GF-D8 (cell line): ENCODE measurements at regions not wholly inside any gene's neighbourhood (a gene's known extent, or its start where the extent isn't known, plus 50 kb on each side); places are given as distances from the start of the nearest gene placed in this dataset.

Experiments used
- DNase-seq: peaks from one replicate; lab custom pipeline; 2025; lab: John Stamatoyannopoulos, UW

DNA sequence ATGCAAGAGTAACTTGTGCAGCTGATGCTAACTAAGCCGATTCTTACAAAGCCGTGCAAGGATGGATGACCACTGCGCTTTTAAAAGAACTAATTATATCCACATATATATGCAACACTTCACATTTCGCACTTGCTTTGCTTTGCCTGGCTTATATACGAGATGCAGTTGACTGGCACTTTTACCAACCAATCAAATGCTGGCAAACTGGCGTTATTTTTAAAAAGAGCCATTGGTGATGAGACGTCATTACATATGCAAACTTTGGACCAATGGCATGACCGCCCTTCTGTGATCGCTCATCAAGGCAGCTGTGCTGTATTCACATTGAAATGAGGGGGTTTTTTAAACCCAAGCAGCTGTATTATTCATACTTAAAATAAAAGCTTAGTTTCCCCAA lies 1147.7 kb upstream of the WWC1 start:
- no peak for DNase-seq

DNA sequence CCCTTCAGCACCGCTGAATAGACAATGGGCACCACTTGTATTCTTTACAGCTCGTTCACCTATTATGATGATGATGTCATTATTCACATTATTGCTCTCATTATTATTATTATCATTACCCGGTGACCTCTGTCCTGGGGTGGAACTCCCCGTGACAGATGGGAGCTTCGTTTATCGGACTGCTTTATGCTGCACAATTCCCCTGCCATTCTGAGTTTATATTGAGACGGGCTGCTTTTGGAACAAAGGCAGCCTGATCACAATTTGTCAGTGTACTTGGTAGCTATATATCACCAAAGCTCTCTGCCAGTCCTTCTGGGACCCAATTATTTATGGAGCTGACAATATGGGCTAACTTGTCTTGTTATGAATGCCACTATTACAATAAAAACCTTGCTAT lies 1145.6 kb upstream of the WWC1 start:
- no peak for DNase-seq

DNA sequence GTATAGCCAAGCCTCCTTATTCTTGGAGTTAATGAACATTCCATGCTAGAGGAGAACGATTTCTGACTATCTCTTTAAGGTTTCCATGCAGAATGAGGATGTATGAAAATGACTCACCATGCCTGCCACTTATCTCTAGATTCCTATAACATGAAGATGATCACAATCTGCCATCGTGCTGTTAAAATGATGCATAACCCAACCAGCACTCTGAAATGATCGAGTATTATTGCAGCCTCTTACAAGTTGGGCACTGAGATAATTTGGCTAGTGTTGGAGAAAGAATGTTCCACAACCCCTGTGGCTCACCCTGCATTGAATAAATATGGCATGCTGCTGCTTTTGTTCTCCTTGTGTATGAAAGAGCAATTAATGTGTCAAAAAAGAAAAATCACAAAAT lies 1143.6 kb upstream of the WWC1 start:
- no peak for DNase-seq

DNA sequence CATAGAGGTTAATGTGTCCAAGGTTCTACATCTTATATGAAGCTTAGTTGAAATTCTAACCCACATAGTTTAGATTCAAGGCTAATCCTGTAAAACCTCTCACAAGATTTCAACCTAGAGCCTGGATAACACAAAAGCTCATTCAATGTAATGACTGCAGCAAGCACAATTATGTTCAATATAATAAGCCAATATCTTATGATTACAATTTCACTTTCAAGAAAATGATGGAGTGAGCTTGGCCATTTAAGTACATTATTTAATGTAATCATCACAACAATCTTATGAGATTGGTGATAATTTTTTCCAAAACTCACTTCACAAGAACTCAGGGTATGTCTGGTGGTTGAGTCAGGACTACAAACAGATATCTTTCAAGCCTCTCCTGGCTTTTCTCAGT lies 1140.8 kb upstream of the WWC1 start:
- DNase-seq = no peak

DNA sequence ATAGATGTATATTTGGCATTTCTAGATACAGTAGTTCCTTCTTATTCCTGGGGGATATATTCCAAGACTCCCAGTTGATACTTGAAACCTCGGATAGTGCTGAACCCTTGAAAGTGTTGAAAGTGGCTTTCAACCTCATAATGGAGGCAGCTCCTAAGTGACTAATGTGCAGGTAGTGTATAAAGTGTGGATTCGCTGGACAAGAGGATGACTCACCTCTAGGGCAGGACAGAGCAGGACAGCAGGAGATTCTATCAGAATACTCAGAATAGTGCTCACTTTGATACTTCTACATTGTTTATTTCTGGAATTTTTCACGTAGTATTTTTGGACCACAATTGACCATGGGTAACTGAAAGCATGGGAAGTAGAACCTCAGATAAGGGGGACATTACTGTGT lies 1138.9 kb upstream of the WWC1 start:
- no peak for DNase-seq

DNA sequence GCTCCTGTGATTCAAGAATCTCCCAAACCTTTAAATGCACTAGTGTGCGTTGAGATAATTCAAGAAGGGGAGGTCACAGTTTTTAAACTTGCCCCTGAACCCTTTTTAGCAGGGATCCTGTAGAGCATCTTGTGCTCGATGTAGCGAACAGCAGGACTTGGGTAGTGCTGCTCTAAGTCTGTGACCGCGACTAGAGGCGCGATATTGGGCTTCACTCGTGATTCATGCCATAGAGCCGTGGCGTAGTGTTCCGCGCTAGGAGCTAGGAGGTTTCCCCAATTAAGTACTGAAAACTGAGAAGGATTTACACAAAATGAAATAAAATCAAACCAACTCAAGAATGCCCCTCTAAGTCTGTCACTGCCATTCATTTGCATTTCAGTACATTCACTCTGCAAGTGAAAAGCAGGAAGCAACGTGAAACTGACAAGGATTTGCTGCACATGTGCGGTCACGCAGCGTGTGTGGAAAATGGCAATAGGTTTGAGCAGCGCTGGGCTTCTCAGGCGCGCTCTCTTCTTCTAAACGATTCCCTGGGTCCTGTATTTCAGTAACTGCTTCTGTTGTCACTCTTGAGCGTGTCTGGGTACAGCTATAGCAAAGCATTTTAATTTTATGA lies 1135.9 kb upstream of the WWC1 start:
- DNase-seq = no peak

DNA sequence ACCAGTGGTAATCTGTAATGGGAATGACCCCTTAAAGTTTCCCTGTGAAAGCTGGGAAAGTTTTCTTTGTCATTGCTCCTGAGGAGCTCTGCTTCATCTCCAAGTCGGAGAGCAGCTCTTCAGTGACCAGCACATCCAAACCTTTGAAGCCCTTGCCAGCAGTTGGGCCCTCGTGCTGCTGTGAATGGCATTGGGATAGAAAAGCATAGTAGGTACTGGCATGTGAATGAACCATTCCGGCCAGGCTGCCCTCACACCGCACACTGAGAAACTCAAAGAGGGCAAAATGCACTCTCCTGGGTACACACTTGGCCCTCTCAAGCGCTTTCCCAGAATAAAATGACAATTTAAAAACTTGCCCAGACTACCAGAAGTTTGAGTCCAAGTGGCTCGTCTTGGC lies 1135.0 kb upstream of the WWC1 start:
- no peak for DNase-seq

DNA sequence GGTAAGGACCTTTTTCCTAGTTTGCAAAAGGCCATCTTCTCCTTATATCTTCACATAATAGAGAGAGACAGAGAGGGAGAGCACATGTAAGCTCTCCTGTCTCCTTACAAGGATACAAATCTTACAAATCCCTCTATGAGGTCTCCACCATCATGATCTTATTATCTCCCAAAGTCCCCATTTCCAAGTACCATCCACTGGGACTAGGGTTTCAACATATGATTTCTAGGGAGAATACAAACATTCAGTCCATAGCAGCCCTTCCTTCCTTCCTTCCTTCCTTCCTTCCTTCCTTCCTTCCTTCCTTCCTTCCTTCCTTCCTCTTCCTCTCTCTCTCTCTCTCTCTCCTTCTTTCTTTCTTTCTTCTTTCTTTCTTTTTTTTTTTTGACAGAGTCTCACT lies 1132.9 kb upstream of the WWC1 start:
- no peak for DNase-seq

DNA sequence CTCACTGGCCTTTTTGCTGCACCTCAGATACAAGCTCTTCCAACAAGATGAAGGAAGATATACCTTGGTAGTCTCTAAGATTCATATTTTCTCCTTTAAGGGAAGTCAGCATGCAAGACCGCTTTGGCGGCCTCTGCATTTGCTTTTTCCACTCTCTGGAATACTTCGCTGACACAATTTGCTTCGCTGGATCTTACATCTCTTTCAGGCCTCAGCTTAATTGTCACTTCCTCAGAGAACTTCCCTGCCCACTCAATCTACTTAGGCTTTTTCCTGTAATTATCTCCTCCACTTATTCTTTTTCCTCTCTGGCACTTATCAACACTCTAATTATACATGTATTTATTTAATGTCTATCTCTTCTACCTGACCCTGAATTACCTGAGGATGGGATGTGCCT lies 1131.1 kb upstream of the WWC1 start:
- DNase-seq = no peak

DNA sequence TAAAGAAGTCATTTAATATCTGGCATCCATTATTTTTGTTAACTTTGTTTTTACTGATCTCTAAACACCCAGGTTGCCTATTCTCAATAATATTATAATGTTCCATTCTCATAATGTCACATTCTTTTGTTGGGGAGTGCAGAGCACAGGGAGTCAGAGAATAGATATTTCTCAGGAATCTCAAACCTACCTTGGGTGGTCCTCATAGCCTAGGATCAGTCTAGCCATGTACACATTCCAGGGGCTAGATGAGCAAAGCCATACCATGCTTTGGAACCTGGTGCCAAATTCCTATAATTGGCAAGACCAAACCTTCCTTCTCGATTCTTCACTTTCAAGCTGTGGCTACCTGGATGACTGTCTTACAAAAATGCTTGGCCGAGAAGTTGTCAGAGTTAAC lies 1124.7 kb upstream of the WWC1 start:
- no peak for DNase-seq

DNA sequence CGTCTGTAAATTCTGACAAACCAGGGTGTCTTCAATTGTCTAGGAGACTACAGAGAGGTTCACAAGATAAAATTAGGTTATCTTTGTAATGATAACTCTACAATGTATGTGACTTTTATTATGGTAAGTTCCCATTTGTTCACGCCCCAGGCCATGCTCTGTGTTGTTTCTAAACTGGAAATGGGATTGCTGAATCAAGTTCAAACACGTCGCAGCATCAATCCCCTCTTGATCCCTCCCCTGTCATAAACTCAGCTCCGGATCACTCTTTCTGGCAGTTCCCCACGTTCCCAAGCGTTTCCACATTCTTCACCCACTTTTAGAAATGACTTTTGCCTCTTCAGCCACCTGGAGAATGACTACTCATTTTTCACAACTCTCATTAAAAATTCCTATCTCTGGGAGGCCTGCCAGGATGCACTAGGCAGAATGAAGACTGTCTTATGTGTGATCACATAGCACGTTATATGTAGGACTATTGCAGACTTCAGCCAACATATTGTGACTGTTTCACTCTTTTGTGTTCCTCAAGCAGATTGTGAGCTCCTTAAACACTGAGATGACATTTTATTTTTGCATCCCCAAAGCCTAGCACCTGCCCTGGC lies 1124.2 kb upstream of the WWC1 start:
- DNase-seq = no peak

DNA sequence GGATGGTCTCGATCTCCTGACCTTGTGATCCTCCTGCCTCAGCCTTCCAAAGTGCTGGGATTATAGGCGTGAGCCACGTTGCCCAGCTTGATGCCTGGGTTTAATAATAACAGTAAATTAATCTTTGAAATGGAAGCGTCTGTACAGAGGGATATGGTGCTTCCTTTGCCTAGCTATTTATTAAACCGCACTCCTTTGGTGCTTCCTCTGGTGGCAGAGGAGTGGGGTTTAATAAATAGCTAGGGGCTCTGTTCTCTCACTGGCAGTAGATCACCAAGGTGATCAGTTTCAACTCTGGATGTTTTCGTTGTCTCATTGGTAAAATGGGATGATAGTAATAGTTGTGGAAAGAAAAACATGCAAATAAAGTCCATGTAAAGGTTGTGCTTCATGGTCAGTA lies 1122.5 kb upstream of the WWC1 start:
- DNase-seq = no peak

DNA sequence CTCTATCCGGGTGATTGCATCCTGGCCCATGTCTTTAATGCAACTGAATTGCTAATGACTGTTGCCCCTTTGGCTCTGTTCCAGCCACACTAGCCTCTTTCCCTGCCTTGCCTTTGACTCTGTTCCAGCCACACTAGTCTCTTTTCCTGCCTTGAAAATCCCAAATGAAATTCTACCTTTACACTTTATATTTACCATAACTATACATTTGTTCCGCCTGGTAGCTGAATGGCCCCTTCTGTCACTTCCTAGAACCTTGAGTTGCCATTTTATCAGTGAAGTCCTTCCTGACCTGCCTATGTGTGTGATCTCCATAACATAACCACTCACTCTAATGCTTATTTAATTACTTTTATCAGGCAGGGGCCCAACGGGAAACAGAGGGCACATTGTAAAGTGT lies 1120.4 kb upstream of the WWC1 start:
- no peak for DNase-seq

DNA sequence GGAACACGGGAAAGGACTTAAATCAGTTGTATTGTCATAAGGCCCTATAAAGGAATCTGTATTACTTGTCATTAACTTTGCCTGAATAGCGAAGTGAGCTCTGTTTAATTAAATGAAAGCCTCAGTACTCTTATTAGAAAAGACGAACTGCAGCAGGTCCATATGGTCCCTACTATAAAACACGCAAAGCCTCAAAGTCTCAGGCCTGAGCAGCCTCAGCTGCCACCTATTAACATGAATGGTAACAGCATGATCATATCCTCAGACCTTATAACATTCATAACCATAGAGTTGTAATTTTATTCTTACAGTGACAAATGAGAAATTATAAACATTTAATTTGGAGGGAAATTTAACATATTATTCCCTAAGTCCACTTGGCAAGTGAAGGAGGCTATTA lies 1113.7 kb upstream of the WWC1 start:
- DNase-seq = no peak

DNA sequence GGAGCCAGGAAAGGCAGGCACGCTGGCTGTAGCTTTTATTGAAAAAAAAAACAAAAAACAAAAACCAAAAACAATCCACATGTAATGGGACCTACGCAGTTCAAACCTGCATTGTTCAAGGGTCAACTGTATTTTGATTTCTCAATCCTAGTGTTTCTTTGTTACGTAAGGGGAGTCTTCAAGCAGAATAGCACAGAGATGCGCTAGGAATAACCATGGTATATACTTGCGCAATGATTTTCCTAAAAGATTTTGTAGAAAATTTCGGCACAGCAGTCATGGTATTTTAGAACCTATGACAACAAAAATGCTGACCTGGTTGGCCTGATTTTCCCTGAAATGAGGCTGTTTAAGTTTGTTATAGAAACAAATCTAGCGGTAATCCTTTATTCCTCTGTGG lies 1110.5 kb upstream of the WWC1 start:
- no peak for DNase-seq

DNA sequence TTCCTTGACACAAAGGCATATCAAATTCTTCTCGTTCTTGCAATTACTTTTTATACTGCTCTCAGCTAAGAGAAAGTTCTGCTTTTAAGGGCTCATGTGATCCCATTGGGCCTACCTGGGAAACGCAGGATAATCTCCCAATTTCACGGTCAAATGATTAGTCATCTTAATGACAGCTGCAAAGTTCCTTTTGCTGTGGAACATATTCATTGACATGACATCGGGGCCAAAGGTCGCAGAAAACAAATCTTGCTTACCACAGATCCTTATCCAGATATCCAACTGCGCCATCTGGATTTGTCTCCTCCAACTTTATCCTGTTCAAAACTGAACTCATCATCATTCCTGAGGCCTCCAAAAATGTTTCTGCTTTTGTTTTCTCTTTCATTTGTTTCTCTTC lies 1085.6 kb upstream of the WWC1 start:
- DNase-seq = no peak

DNA sequence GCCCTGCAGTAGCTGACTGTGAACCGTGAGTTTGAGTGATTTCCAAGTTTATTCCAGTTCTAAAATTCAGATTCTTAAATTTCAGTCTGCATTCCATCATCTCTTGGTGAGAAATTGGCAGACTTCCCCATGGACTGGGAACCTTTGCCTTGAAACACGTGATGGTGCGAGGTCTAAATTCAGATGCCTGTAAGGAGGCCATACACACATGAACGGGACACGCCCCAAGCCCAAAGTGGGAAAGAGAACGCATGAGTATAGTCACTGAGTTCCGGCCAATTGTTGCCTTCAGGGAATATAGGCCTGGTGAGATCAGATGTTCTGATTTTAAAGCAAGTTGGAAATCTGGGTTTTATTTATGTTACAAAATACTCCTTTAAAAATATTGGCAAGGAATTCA lies 1084.4 kb upstream of the WWC1 start:
- DNase-seq = no peak

DNA sequence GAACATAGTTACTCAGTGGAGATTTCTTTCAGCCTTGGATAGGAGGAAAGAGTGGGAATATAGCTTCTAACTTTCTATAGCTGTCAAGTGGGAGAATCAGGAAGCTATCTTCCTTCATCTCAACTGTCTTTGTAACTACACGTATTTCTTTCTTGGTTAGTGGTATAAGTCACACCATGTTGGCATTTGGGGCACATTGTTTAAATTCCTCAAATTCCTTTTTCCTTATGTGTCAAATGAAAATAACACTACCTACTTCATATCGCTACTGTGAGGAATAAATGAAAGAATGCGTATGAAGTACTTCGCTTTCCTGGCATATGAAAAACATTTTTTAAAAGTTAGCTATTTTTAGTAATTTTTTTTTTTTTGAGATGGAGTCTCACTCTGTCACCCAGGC lies 1082.5 kb upstream of the WWC1 start:
- no peak for DNase-seq

DNA sequence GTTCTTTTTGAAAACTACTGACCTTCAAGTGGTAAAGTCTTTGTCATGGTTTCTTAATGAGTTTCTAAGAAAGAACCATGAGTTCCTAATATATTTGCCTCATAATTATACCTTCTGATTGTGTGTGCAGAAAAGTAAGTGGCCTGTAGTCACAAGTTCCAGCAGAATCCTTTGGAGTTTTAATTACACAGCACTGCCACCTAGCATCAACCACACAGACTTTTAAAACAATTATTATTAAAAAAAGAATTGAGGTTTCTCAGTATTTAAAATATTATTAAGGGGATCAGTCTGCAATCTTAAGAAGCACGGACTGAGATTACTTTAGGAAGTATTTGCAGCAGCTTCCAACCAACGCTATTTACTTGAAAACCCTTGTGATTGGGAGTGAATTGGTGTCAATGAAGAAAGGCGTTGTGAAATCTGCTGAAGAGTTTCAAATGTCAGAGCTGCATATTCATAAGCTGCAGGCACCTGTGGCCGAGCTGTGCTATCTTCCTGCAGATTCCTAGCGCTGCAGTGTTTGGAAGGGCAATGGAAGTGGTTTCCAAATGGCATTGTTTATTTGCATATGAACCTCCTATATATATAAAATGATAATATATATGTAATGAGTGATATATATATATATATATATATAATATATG lies 1074.2 kb upstream of the WWC1 start:
- no peak for DNase-seq

DNA sequence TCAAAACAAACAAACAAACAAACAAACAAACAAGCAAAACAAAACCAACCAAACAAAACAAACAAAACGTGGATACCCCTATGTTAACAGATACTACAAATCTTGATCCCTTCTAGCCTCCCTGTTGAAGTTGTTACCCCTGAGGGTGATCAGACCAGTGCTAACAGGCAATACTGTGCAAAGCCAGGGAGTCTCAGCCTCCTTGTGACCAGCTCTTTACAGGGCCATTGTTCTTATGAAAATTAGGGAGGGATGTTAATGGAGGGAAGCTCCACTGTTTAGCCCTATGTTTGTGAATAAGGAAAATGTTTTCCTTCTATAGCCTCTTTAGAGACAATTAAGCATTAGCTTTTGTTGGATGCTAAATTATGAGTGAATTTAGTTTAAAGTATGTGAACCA lies 1072.1 kb upstream of the WWC1 start:
- no peak for DNase-seq

DNA sequence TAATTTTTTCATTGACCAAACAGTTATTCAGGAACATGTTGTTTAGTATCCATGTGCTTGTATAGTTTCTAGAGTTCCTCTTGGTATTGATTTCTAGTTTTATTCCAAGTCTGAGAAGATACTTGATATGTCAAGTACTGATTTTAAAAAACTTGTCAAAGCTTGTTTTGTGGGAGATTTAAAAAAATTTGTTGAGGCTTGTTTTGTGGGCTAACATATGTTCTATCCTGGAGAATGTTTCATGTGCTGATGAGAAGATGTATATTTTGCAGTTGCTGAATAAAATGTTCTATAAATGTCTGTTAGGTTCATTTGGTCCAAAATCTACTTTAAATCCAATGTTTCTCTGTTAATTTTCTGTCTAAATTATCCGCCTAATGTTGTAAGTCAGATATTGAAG lies 1065.1 kb upstream of the WWC1 start:
- no peak for DNase-seq

DNA sequence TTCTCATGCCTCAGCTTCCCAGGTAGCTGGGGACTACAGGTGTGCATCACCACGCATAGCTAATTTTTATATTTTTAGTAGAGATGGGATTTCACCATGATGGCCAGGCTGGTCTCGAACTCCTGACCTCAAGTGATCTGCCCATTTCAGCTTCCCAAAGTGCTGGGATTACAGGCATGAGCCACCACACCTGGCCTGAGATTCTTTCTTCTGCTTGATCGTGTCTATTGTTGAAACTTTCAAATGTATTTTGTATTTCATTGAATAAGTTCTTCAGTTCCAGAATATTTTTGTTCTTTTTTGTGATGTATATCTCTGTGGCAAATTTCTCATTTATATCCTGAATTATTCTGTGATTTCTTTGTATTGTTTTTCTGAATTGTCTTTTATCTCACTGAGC lies 1063.3 kb upstream of the WWC1 start:
- no peak for DNase-seq

DNA sequence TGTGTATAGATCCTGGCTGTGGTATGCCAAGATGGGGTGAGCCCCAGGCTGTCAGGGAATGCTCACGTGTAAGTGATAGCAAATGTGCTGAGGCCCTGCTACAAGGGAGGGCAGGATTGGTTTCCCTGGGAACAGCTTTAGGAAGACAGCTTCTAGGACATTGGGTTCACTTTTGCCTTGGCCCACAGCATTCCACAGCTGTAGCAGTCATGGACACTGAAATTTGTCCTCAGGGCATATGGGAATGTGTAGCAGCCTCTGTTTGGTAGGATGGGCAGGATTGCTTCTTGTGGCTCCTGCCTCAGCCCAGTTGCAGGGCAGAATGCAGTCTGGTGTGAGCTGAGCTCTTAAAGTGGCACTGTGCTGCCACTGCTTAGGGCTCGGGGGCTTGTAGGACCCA lies 1061.7 kb upstream of the WWC1 start:
- DNase-seq = no peak

DNA sequence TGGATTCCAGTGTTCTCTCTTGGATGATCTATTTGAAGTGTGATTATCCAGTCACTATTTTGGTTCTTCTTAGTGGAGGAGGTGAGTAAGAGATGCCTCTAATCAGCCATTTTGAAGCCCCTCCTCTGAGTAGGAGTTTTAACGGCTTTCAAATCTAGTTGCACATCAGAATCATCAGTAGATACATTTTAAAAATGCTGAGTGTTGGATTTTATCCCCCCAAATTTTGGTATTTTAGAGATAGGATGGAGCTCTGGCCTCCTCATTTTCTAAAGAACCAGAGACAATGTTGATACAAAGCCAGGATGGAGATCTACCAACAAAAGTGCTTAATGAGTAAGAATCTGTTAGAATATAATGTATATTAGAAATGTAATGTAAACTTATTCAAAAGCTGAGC lies 1061.0 kb upstream of the WWC1 start:
- DNase-seq = no peak
